ENCODE measurements at regions not wholly inside any gene's neighbourhood (a gene's known extent, or its start where the extent isn't known, plus 50 kb on each side); places are given as distances from the start of the nearest gene placed in this dataset.

DNA sequence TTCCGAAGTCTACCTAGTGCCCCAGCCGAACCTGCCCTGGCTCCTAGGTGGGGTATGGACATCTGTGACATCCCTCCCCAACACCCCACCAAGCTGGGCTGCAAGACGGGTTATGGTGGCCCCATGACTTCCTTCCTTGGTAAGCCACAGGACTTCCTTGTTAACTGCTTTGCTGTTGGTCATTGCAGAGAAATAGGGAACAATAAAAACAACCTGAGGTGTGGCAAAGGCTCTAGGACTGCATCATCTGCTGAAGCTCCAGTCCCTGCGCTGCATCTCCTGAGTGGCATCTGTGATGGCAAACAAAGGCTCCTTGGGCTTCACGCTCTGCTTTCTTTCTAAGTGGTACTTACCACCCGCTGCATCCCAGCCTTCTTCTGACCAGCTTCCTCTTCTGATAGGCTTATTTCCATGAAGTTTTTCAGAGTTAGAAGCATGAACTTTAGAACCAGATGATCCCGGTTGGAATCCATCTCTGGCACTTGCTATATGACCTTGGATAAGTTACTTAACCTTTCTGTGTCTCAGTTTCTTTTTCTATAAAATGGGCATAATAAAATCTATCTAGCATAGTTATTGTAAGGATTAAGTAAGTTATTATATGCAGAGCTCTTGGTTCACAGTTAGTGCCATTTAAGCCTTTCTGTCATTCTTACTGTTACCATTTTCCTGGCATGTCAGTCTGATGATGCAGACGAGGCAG is 216.8 kb downstream of the RPS24 start:
- no peak for DNase-seq

DNA sequence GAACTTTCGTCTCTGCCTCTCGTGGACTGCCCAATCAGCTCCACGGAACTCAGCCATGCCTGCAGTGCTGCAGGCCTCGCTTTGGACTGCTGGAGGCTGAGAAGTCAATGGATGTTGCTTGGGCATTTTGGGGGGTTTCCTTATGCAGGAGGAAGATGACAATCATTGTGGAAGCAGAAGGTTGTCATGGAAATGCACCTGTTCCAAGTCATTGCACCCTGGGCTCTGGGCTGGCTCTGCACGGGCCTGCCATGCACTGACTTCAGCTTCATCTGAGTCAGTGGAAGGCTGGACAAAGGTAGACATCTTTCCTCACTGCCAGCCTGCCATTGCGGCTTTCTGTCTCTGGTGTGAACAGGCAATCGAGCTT is 217.3 kb downstream of the RPS24 start:
- DNase-seq: no peak

DNA sequence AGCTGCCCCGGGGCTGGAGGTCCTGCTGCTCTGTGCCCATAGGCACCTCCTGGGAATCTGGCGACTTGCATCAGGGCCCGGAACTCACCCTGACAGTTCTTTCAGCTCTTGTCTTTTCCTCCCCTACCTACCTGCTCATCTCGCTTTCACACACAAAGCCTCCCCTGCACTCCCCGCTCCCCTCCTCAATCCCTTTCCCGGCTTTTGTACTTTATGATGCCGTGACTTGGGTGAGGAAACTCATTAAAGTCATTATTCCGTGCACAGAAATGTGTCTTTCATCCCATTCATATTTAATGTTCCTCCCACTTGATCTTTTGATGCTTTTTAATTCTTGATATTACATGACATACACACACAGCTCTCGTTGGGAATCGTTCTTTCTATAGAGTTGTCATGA is 218.6 kb downstream of the RPS24 start:
- DNase-seq: no peak

DNA sequence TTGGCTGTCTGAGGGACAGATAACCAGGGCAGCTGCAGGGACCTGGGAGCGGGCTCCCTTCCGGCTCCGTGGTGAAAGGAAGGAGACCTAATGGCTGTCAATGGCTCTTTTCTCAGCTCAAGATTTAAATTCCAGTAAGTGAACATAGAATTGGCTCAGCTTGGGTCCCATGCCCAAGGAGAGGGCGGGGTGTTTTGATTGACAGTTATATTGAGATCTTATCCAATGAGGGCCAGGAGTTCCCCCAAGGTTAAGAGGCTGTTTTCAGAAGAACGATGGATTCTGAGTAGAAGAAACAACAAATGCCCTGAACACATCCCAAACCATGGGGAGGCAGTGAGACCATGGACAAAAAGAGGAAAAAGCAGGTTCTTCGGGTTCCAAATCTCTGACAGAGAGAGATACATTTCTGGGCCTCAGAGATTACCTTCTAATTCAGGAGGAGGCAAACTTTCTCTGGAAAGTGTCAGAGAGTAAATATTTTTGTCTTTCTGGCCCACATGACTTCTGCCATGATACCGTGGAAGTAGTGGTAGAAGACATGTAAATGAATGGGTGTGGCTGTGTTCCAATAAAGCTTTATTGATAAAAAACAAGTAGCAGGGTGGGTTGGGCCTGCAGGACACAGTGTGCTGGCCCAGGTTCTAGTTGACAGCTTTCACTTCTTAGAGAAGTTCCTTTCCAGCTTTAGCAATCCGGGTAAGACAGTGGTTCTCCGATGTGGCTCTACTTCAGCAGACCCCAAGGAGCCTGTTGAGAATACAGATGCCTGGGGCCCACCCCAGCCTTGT is 219.6 kb downstream of the RPS24 start:
- no peak for DNase-seq

DNA sequence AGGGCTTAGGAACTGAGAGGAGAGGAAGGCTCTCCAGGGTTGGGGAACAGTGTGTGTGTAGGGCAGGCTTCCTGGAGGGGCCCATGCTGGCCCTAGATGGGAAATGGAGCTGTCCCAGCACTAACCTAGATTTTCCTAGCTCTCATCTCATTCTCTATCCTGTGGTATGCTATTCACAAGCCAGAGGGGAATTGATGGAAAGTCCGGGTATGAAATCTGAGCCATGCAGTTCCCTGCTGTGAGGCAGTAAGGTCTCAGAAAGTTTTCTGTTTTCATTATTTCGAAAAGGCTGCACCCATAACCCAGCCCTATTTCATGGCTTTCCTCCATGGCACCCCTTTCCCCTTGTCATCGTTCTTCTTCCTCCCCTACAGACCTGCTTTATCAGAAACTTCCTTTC is 220.3 kb downstream of the RPS24 start:
- DNase-seq: no peak

DNA sequence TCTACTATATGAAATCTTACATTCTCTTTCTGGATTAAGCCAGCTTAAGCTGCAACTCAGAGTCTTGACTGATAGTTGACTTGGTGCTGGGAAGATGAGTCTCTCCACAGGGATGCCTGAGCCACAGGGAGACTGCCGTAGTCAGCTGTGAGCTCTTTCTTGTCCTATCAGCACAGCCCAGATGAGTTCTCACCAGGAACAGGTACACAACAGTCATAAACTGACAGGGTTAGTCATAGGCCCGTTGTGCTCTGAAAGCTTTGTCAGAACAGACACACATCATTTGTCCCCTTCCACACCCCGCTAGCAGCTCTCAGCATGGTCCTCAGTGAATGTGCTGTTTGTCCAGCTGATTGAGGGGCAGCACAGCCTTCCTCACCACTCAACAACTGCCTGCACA is 221.6 kb downstream of the RPS24 start:
- DNase-seq: no peak

DNA sequence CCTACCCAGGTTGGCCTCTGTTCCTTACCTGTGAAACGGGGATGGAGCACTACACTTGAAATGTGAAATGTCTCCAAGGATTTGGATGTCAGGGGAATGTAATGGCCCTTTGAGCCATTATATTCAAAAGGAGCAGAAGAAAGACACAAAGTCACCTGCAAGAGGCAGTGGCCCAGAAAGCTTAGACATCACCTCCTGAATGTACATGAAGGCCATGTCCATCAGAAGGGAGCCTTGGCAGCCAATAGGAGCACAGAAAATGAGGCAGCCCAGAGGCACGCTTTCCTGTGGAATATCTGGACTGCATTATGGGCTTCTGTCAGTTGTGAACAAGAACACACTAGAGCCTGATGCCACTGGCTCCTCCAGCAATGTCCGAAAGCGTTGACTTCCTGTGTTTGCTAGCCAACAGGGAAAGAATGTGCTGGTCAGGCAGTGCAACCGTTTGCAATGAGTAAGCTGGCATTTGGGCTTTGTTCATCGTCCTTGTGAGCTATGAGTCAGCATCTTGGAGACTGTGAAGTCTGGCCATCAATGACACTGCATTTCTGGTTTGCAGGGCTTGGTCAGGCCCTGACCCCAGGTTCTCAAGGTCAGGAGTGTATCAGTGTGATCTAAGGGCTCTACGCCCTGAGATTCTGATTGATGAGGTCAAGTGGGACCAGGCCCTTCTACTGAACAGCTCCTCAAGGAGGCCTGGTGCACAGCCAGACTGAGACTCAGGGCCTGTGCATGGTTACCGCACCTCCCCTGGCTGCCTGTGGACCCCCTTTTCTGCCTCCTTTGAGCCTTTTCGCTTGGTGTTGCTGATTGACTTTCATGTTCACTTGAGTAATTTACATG is 222.4 kb downstream of the RPS24 start:
- DNase-seq: no peak

DNA sequence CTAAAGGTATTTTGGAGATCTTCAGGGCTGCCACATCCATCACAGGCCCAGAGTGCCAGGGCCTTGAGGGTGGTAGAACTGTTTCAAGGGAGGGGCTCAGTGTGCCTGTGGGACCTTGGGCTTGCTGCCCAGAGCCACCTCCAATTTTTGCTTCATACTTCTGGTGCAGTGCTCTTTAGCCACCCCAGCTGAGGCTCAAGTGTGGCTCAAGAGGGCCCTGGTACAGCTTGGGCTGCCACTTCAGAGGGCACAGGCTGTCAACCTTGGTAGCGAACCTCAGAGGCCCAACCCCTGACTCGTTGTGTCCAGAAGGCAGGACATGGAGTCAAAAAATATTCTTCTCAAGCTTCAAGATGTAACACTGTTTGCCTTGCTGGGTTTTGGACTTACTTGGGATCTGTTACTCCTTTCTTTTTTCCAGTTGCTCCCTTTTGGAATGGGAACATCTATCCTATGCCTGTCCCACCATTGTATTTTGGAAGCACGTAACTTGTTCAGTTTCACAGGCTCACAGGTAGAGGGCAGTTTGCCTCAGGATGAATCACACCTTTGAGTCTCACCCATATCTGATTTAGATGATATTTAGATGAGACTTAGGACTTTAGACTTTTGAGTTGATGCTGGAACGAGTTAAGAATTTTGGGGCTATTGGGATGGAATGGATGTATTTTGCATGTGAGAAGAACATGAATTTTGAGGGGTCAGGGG is 224.8 kb downstream of the RPS24 start:
- DNase-seq: no peak

DNA sequence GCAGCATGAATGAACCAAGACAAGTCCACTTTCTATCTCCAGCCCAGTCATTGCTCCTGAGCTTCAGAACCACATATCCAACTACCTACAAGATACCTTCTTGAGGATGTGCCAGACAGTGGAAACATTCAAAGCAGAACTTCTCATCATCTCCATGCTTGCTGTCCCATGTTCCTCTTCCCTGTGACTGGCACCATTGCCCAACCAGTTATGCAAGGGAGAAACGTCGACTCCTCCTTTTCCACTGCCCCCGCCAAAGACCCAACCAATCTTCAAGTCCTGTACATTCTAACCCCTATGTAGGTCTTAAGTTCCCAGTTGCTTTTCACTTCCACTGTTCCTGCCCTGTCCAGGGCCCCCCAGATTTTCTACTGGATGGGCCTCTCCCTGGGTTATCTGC is 225.7 kb downstream of the RPS24 start:
- DNase-seq: no peak

DNA sequence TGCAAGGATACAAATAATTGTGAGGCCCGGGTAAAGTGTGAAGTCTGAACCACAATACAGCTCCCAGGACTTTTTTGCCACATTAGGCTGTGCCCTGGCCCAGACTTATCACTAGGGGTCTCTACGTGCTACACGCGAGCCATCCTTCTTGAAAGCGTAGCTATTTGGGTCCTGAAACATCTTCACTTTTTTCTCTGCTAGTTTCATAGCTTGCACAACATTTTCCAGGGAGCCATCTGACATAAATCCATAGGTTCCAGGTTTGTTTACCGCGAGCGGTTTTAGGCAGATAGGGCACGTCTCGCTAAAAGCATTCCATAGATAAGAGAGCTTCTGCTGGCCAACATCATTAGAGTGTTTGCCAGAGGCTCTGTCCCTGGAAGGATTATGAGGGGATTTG is 226.5 kb downstream of the RPS24 start:
- no peak for DNase-seq

DNA sequence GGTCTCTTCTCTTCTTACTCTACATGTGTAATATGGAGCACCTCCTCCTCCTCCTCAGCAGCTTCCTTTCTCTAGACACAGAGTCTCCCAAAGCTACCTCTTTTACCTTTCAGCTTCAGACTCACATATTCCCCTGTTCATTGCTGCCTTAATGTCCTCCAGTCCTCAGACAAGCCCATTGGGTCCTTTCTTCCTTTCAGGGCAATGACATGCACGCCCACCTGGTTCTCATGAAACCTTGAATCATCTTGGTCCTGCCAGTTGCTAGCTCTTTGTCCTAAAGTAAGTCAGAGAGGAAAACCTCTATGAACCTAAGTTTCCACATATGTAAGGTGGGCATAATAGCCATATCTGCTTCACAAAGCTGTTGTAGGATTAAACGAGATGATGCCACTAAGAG is 227.0 kb downstream of the RPS24 start:
- no peak for DNase-seq

DNA sequence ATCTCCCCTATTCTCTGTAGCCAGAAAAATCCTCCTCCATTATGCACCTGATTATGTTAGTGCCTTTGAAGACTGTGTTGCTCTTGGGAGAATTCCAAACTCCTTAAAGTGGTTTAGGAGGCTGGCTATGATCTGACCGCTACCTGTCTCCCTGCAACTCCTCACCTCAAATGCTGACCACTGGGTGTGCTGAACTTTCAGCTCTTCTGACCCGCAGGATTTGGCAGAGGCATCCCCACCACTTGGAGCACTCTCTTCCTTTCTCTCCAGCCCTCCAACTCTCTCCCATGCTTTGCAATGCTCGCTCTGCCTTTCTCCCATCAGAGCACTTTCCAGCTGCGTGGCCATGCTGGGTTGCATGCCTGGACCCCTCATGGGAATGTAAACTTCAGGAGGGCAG is 227.6 kb downstream of the RPS24 start:
- no peak for DNase-seq

DNA sequence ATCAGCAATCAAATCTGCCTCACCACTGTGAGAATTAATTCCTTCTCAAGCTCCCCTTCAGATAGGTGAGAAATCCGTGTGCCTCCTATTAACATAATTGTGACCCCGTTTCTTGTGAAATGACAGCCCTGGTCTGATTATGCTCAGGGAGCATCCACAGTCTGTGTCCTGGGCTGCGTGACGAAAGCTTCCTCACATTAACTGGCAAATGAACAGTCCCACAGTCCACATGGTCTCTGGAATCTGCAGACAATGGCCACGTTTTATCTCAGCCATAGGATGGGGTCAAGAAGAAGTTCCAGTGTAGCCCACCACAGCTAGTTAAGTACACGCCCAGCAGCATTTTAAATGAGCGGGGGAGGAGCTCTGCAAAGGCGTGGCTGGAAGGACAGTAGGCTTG is 229.2 kb downstream of the RPS24 start:
- no peak for DNase-seq

DNA sequence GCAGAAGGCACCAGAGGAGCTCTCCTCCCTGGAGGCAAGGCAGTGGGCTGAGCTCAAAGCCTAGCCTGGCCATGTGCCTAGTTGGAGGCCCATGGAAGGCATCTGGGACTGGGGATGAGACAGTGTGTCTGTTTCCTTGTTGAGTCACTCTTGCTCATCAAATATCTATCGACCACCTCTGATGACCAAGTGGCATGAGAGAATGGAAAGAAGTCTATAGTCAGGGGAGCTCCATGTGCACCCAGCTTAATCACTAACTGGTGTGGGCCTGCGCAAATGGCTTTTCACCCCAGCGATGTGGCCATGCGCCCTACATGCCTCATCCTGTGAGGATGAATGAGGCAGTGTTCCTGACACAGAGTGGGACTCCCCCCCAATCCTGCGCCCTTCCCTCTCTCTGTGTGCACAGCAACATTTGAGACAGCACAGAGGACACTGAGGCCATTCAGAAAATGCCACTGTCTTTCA is 229.9 kb downstream of the RPS24 start:
- no peak for DNase-seq

DNA sequence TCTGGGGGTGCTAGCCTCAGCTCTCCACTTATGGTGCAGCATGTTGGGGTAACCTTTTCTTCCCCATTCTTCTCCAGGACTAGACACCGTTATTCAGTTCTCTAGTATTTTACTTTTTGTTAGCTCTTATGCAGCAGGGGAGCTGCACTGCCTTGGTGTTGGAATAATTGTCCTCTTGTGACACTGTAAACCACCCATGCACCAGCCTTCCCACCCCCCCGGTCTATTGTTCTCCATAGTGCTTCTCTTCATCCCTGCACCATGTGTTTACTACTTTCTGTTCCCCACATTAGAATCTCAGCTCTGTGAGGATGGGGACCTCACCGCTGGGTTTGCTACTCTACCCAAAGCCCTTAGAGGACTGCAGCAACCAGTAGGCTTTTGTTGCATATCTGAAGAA is 230.7 kb downstream of the RPS24 start:
- DNase-seq: no peak

DNA sequence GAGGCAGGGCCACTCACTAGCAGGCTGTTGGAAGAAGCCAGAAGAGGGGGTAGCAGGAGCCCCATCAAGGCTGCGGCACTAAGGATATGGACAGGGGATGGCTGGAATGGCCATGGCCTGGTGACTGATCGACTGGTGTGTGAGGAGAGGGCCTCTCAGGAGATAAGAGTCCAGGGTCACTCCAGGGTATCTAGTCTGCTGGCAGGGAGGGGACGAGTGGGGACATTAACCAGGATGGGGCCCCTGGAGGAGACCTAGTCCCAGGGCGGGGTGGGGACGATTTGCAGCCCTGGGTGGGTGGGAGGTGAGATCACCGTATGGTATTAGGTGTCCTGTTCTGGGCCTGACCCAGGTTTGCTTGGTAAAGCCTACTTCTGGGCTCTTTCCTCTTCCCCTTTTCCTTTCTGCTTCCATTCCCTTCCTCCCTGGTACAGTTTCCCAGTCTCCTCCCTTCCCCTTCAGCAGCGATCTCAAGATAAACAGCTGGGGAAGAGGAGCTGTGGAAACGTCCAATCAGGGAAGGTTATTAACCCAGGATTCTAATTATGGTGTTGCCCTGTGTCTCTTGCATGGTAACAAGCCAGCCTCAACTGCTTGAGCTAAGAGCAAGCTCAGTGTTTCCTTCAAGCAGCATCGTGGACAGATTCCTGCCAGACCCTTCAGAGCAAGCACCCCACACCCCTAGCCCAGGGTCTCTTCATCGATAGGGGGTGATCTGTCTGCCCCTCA is 233.2 kb downstream of the RPS24 start:
- no peak for DNase-seq

DNA sequence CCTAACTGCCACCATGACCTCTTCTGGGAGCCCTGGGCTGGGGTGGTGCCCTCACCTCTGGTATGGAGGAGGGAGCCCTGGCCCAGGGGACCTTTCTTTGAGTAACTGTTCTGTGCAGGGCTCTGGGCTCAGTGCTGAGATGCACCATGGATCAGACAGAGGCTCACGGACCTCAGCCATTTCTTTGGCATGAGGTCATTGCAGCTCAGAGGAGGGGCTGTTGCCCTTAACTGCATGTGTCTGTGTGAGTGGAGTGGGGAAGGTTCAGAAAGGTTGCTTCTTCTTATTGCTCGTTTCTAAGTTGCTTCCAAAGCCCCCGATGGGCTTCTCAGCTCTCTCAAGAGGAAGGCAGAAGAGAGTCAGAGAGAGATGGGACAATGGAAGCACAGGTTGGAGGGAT is 233.9 kb downstream of the RPS24 start:
- DNase-seq: no peak

DNA sequence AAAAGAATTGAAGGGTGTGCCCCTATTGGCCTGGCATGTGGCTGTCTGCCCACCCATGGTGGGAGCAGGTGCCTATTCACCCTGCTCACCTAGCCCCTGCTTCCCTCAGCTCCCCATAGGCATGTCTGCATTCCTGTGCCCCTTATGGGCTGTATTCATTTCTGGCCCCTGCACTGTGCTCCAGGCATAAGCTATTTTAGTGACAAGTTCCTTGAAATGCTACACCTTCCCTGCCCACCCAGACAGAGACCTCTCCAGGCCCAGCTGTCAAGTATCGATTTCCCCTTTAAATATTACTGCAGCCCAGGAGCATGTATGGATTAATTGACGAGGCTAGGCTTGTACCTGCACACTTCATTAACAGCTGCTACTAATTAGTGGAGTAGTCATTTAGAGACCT is 235.4 kb downstream of the RPS24 start:
- no peak for DNase-seq

DNA sequence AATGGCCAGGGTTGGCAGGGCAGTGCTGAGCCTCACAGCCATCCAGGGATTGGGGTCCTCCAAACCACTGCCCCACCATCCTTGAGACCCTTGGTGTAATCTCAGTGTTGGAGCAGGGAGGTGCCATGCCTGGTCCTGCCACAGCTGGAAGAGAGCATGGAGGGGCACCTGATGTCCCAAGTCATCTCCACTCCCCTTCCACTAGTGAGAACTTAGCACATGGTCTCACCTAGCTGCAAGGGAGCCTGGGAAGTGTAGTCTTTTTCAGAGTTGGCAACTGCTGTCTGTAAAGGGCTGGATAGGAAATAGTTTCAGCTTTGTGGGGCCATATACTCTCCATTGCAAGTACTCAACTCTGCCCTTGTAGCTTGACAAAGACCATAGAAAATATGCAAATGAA is 238.7 kb downstream of the RPS24 start:
- DNase-seq: no peak

DNA sequence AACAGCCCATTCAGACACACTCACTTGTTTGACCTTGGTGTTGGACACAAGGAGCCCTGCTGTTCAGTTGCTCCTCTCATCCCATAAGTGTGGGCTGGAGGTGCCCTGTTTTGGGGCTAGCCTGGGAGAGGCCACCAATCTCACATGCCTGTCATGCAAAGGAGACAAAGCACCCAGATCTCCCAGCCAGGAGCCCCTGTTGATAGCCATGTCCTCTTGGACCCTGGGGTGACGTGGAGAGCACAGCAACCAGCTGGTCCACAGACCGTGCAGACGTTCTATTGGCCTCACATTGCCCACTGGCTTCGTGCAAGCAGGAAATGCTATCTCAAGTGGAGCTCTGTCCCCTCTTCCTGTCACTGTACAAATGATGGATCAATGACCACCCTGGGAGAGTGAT is 240.8 kb downstream of the RPS24 start:
- DNase-seq: no peak

DNA sequence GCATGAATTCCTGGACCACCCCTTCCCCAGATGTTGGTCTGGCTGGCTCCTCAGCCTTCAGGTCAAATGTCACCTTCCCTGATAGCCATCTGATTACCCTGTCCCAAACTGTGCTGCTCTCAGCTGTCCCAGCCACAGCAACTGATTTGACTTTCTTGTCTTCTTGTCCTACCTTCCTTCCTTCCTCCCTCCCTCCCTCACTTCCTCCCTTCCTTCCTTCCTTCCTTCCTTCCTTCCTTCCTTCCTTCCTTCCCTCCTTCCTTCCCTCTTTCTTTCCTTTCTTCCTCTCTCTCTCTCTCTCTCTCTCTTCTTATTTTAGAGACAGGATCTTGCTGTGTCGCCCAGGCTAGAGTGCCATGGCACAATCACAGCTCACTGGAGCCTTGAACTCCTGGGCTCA is 242.5 kb downstream of the RPS24 start:
- no peak for DNase-seq

DNA sequence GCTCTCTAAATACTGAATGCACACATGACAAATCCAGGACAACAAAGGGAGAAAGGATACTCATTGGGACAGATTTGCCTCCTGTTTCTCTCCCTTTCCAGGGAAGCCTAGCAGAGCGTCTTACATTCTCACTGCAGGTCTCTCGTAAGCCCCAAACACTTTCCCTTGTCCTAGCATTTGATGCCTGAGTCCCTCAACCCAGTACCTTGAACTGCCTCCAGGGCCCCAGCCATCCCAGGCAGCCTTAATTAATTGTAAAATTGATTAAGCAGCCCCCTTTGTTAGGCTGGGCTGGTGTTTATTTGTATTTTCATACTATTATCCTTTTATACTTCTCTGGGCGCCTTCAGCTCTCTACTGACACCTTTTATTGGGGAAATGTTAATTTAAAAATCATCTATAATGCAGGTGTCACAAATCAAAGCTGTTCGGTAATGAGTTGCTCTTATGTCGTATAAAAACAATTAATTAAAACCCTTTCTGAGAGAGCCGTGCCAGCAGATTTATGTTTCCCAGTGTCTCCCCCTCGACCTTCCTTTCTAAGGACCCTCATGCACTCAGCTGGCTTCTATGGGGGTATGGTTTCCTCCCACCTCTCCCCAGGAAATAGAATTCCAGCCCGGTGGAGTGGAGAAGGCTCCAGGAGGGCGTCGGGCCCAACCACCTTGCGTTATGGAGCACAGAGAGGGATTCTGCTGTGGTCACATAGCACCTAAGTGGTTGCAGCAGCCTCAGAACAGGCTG is 243.8 kb downstream of the RPS24 start:
- DNase-seq: no peak

All from stimulated activated naive CD4-positive, alpha-beta T cell treated with Interleukin-2 at 50 U/mL for 16 hours (primary cell).